IMR-90 (cell line): ENCODE measurements at regions not wholly inside any gene's neighbourhood (a gene's known extent, or its start where the extent isn't known, plus 50 kb on each side); places are given as distances from the start of the nearest gene placed in this dataset.

ENCODE experiments used
- ATAC-seq: fragments of 200-7000 bp; cut with Tn5 transposase; 2 replicates; pipeline ENCODE4 v1.9.1; 2020; ENCODE audit warnings: low read depth, mild to moderate bottlenecking, moderate library complexity
- BruUV-seq: library from RNA; stranded (reverse); fragments of 400-500 nt; replicated peaks from 2 replicates; lab custom pipeline; 2021; lab: Mats Ljungman, UMichigan
- CTCF ChIA-PET: fragments of 300-600 bp; formaldehyde crosslinking; extraction: SDS; loops from one replicate; lab custom pipeline; 2021; ENCODE audit warnings: antibody characterized with exemption; lab: Yijun Ruan, JAX
- POLR2A ChIA-PET: fragments of 300-600 bp; sonication (Branson Sonifier 250); formaldehyde crosslinking; loops from one replicate; lab custom pipeline; 2022; ENCODE audit warnings: antibody characterized with exemption; ENCODE audit not compliant: unreplicated experiment; lab: Charles Lee
- DNase-seq: peaks from one replicate; pipeline ENCODE4 v3.0.0; 2013
- H2AFZ ChIP-seq: replicated peaks from 2 replicates; pipeline ENCODE3; 2013; ENCODE audit warnings: low read length, mild to moderate bottlenecking; ENCODE audit not compliant: poor library complexity
- H2AK5ac ChIP-seq: 2 replicates; pipeline ENCODE4 v1.6.1; 2013; ENCODE audit warnings: low read depth, low read length, inconsistent platforms
- H2AK9ac ChIP-seq: replicated peaks from 2 replicates; pipeline ENCODE3; 2013; ENCODE audit warnings: mild to moderate bottlenecking, low read depth, low read length, moderate library complexity; ENCODE audit not compliant: poor library complexity
- H2BK120ac ChIP-seq: 2 replicates; pipeline ENCODE4 v1.6.1; 2013; ENCODE audit warnings: low read depth, low read length, inconsistent platforms
- H2BK15ac ChIP-seq: 3 replicates; pipeline ENCODE4 v1.6.1; 2013; ENCODE audit warnings: low read depth, low read length, inconsistent platforms
- H2BK20ac ChIP-seq: 2 replicates; pipeline ENCODE4 v1.6.1; 2013; ENCODE audit warnings: low read depth, mild to moderate bottlenecking, inconsistent platforms, low read length, moderate library complexity
- H2BK5ac ChIP-seq: 2 replicates; pipeline ENCODE4 v1.6.1; 2013; ENCODE audit warnings: mild to moderate bottlenecking, low read depth, low read length, inconsistent platforms; ENCODE audit not compliant: poor library complexity, severe bottlenecking
- H3K14ac ChIP-seq: replicated peaks from 2 replicates; pipeline ENCODE4 v1.6.1; 2013; ENCODE audit warnings: low read depth, low read length, inconsistent platforms
- H3K18ac ChIP-seq: 2 replicates; pipeline ENCODE4 v1.6.1; 2013; ENCODE audit warnings: low read depth, low read length, control low read depth
- H3K23ac ChIP-seq: 2 replicates; pipeline ENCODE4 v1.6.1; 2013; ENCODE audit warnings: low read depth, low read length, inconsistent platforms
- H3K27ac ChIP-seq: 2 replicates; pipeline ENCODE4 v1.5.1; 2013; ENCODE audit warnings: mild to moderate bottlenecking, control low read depth, low read length; ENCODE audit not compliant: insufficient read depth
- H3K27me3 ChIP-seq: 2 replicates; pipeline ENCODE4 v1.6.1; 2013; ENCODE audit warnings: low read length; ENCODE audit not compliant: control insufficient read depth, insufficient read depth
- H3K36me3 ChIP-seq: 2 replicates; pipeline ENCODE4 v1.6.1; 2013; ENCODE audit warnings: low read length, mixed read lengths; ENCODE audit not compliant: control insufficient read depth, insufficient read depth
- H3K4ac ChIP-seq: 2 replicates; pipeline ENCODE4 v1.6.1; 2013; ENCODE audit warnings: low read depth, low read length, inconsistent platforms
- H3K4me1 ChIP-seq: 2 replicates; pipeline ENCODE4 v1.6.1; 2013; ENCODE audit warnings: low read length, mixed read lengths; ENCODE audit not compliant: control insufficient read depth, insufficient read depth
- H3K4me2 ChIP-seq: 2 replicates; pipeline ENCODE4 v1.6.1; 2013; ENCODE audit warnings: low read depth, mild to moderate bottlenecking, control low read depth, low read length, moderate library complexity
- H3K4me3 ChIP-seq: 2 replicates; pipeline ENCODE4 v1.5.1; 2013; ENCODE audit warnings: low read depth, mild to moderate bottlenecking, control low read depth, low read length, moderate library complexity; ENCODE audit not compliant: insufficient read depth
- H3K56ac ChIP-seq: 2 replicates; pipeline ENCODE4 v1.6.1; 2013; ENCODE audit warnings: low read length, inconsistent platforms; ENCODE audit not compliant: insufficient read depth; ENCODE audit errors: extremely low read depth
- H3K79me1 ChIP-seq, 2 experiments: 2 replicates each; pipeline ENCODE4 v1.6.1; 2013; ENCODE audit warnings: low read length in 2 of 2, inconsistent platforms in 1 of 2, low read depth in 1 of 2
- H3K9ac ChIP-seq: 2 replicates; pipeline ENCODE4 v1.6.1; 2013; ENCODE audit warnings: low read depth, low read length, control low read depth
- H3K9me1 ChIP-seq: 2 replicates; pipeline ENCODE4 v1.6.1; 2013; ENCODE audit warnings: low read length, inconsistent platforms; ENCODE audit not compliant: insufficient read depth
- H3K9me3 ChIP-seq: 2 replicates; pipeline ENCODE4 v1.6.1; 2013; ENCODE audit warnings: low read length; ENCODE audit not compliant: control insufficient read depth, insufficient read depth
- H4K20me1 ChIP-seq: 2 replicates; pipeline ENCODE4 v1.6.1; 2013; ENCODE audit warnings: low read length, inconsistent platforms; ENCODE audit not compliant: insufficient read depth
- H4K5ac ChIP-seq: 2 replicates; pipeline ENCODE4 v1.6.1; 2013; ENCODE audit warnings: mild to moderate bottlenecking, low read depth, low read length, control low read depth
- H4K8ac ChIP-seq, 2 experiments: 2 replicates each; pipeline ENCODE4 v1.6.1; 2013; ENCODE audit warnings: low read depth in 2 of 2, low read length in 2 of 2, control low read depth in 1 of 2, inconsistent platforms in 1 of 2
- H4K91ac ChIP-seq: 2 replicates; pipeline ENCODE4 v1.6.1; 2013; ENCODE audit warnings: low read depth, low read length, inconsistent platforms; ENCODE audit not compliant: insufficient read depth
- CEBPB ChIP-seq: IDR thresholded peaks from 2 replicates; pipeline ENCODE4 v1.6.1; 2012; ENCODE audit warnings: low read depth, low read length, improper control_type of control experiment
- CHD1 ChIP-seq: IDR thresholded peaks from 2 replicates; pipeline ENCODE4 v1.6.1; 2012; ENCODE audit warnings: low read depth, low read length, improper control_type of control experiment
- CTCF ChIP-seq: conservative IDR thresholded peaks from 2 replicates; pipeline ENCODE4 v1.5.1; 2012; ENCODE audit warnings: mild to moderate bottlenecking, low read depth, low read length, improper control_type of control experiment
- ELK1 ChIP-seq: fragments of 150-350 bp; IDR thresholded peaks from 2 replicates; pipeline ENCODE4 v1.6.1; 2016; ENCODE audit warnings: low read depth, mild to moderate bottlenecking, low read length, moderate library complexity, borderline replicate concordance
- FOS ChIP-seq: fragments of 150-350 bp; IDR thresholded peaks from 2 replicates; pipeline ENCODE4 v1.6.1; 2016; ENCODE audit warnings: low read depth, low read length
- MAFK ChIP-seq: IDR thresholded peaks from 2 replicates; pipeline ENCODE4 v1.6.1; 2012; ENCODE audit warnings: low read depth, low read length, improper control_type of control experiment
- MAZ ChIP-seq: IDR thresholded peaks from 2 replicates; pipeline ENCODE4 v1.6.1; 2012; ENCODE audit warnings: low read depth, mild to moderate bottlenecking, low read length, improper control_type of control experiment, moderate library complexity, borderline replicate concordance
- MXI1 ChIP-seq: IDR thresholded peaks from 2 replicates; pipeline ENCODE4 v1.6.1; 2012; ENCODE audit warnings: low read depth, mild to moderate bottlenecking, low read length, moderate library complexity, borderline replicate concordance
- NFE2L2 ChIP-seq: fragments of 150-350 bp; IDR thresholded peaks from 2 replicates; pipeline ENCODE4 v1.6.1; 2016; ENCODE audit warnings: low read depth, mild to moderate bottlenecking, low read length
- POLR2A ChIP-seq: IDR thresholded peaks from 2 replicates; pipeline ENCODE4 v1.6.1; 2012; ENCODE audit warnings: mild to moderate bottlenecking, low read depth, low read length
- RAD21 ChIP-seq: IDR thresholded peaks from 2 replicates; pipeline ENCODE4 v1.6.1; 2012; ENCODE audit warnings: low read length, improper control_type of control experiment
- RCOR1 ChIP-seq: IDR thresholded peaks from 2 replicates; pipeline ENCODE4 v1.6.1; 2012; ENCODE audit warnings: mild to moderate bottlenecking, low read length, improper control_type of control experiment; ENCODE audit not compliant: insufficient replicate concordance
- RFX5 ChIP-seq: IDR thresholded peaks from 2 replicates; pipeline ENCODE4 v1.8.0; 2012; ENCODE audit warnings: low read depth, mild to moderate bottlenecking, low read length, moderate library complexity
- SMC3 ChIP-seq: fragments of 150-350 bp; IDR thresholded peaks from 2 replicates; pipeline ENCODE4 v1.6.1; 2016; ENCODE audit warnings: low read depth, mild to moderate bottlenecking, antibody characterized with exemption, low read length, moderate library complexity
- USF2 ChIP-seq: fragments of 150-350 bp; IDR thresholded peaks from 2 replicates; pipeline ENCODE4 v1.6.1; 2017; ENCODE audit warnings: mild to moderate bottlenecking, antibody characterized with exemption, low read length, low read depth
- WGBS, 2 experiments: methylation state at CpG; one replicate each; pipeline versions ENCODE4 v1.1.5 to v1.1.7; 2013; ENCODE audit warnings: missing lambda C conversion rate in 2 of 2; ENCODE audit not compliant: insufficient read length in 1 of 2; ENCODE audit errors: extremely low coverage in 2 of 2; 5-methylcytosine and 5-hydroxymethylcytosine counted together
- dilution Hi-C: fragments of 300-500 bp; cut with HindIII; formaldehyde crosslinking; loops from one replicate; pipeline ENCODE4 v1.14.3; 2018; ENCODE audit warnings: low sequenced_read_pairs; ENCODE audit not compliant: unreplicated experiment
- in situ Hi-C: fragments of 300-500 bp; cut with MboI; formaldehyde crosslinking; loops from 3 replicates; pipeline ENCODE4 v1.14.3; 2019; ENCODE audit warnings: low sequenced_read_pairs, inconsistent platforms, mixed read lengths
- intact Hi-C: fragments of 100-400 bp; cut with micrococcal nuclease; formaldehyde crosslinking; loops from 2 replicates; pipeline ENCODE4 v1.10.0; 2022

GRCh38 chr7:98531717-98532116 is 85.4 kb upstream of the NPTX2 start:
- H3K14ac ChIP-seq: no peak overlapping the region
- H4K91ac ChIP-seq: no peak overlapping the region
- H3K18ac ChIP-seq: no peak overlapping the region
- H3K9me3 ChIP-seq: peaks cover 23% of the 10 kb centered on the region
- BruUV-seq: no TSS peak
- H4K8ac ChIP-seq: no peak overlapping the region
- CTCF ChIA-PET: no interaction called here
- DNase-seq (no peak), ATAC-seq (no peak)
- no peaks in the 10 kb centered on the region for H3K36me3 ChIP-seq
- no peaks in the 10 kb centered on the region for H3K4me1 ChIP-seq
- POLR2A ChIA-PET: no interaction called here
- no CpG with 5 or more reads among the region's 3 CpGs for WGBS, 2 experiments
- H2BK120ac ChIP-seq: no peak overlapping the region
- no peaks in the 10 kb centered on the region for H3K9me1 ChIP-seq
- no peaks in the 10 kb centered on the region for H4K20me1 ChIP-seq
- no peak overlapping the region for H3K4ac ChIP-seq
- no peak overlapping the region for H2BK15ac ChIP-seq
- in situ Hi-C loops (no loop called here), intact Hi-C loops (no loop called here), dilution Hi-C loops (no loop called here)
- no peak overlapping the region for H2AK9ac ChIP-seq
- H3K56ac ChIP-seq: no peak overlapping the region
- H3K4me3 ChIP-seq: no peak overlapping the region
- H3K23ac ChIP-seq: no peak overlapping the region
- H2AFZ ChIP-seq: no peak overlapping the region
- H4K5ac ChIP-seq: no peak overlapping the region
- no peaks in the 10 kb centered on the region for H3K27me3 ChIP-seq
- H3K9ac ChIP-seq: no peak overlapping the region
- H2AK5ac ChIP-seq: no peak overlapping the region
- TF ChIP-seq NFE2L2 (no peak), CEBPB (no peak), POLR2A (no peak), RFX5 (no peak), RAD21 (no peak), FOS (no peak), CHD1 (no peak), MAZ (no peak), ELK1 (no peak), USF2 (no peak), CTCF (no peak), MXI1 (no peak), SMC3 (no peak), MAFK (no peak), RCOR1 (no peak)
- no peak overlapping the region for H2BK20ac ChIP-seq
- H3K4me2 ChIP-seq: no peak overlapping the region
- no peaks in the 10 kb centered on the region for H3K79me1 ChIP-seq
- H3K27ac ChIP-seq: no peak overlapping the region
- no peak overlapping the region for H2BK5ac ChIP-seq
